GM23248 (cell line): ENCODE measurements at regions not wholly inside any gene's neighbourhood (a gene's known extent, or its start where the extent isn't known, plus 50 kb on each side); places are given as distances from the start of the nearest gene placed in this dataset.

ENCODE experiments used
- DNase-seq: peaks from one replicate; pipeline ENCODE4 v3.0.0-alpha.2; 2015
- H2AFZ ChIP-seq: fragments of 200-600 bp; sonication (generic); 2 replicates; pipeline ENCODE4 v1.6.1; 2016; ENCODE audit warnings: antibody characterized with exemption
- H3F3A ChIP-seq: fragments of 200-600 bp; sonication (generic); 2 replicates; pipeline ENCODE4 v1.6.1; 2016; ENCODE audit warnings: mild to moderate bottlenecking, antibody characterized with exemption, mixed run types; ENCODE audit not compliant: insufficient read depth
- H3K27ac ChIP-seq: fragments of 200-600 bp; sonication (generic); 2 replicates; pipeline ENCODE4 v1.5.1; 2016; ENCODE audit warnings: mild to moderate bottlenecking
- H3K27me3 ChIP-seq: fragments of 200-600 bp; sonication (generic); replicated peaks from 2 replicates; pipeline ENCODE4 v1.6.1; 2016; ENCODE audit warnings: mild to moderate bottlenecking; ENCODE audit not compliant: insufficient read depth
- H3K36me3 ChIP-seq: fragments of 200-600 bp; sonication (generic); 2 replicates; pipeline ENCODE4 v1.6.1; 2016; ENCODE audit warnings: low read depth, mild to moderate bottlenecking
- H3K4me1 ChIP-seq: fragments of 200-600 bp; sonication (generic); 2 replicates; pipeline ENCODE4 v1.6.1; 2016; ENCODE audit warnings: mild to moderate bottlenecking; ENCODE audit not compliant: insufficient read depth
- H3K4me2 ChIP-seq: fragments of 200-600 bp; sonication (generic); one replicate; pipeline ENCODE4 v1.6.1; 2016; ENCODE audit warnings: mild to moderate bottlenecking; ENCODE audit not compliant: unreplicated experiment
- H3K4me3 ChIP-seq: fragments of 200-600 bp; sonication (generic); 2 replicates; pipeline ENCODE4 v1.5.1; 2016; ENCODE audit warnings: mild to moderate bottlenecking
- H3K79me2 ChIP-seq: fragments of 200-600 bp; sonication (generic); 2 replicates; pipeline ENCODE4 v1.6.1; 2016; ENCODE audit warnings: mild to moderate bottlenecking; ENCODE audit not compliant: insufficient read depth
- H3K9ac ChIP-seq: fragments of 200-600 bp; sonication (generic); 2 replicates; pipeline ENCODE4 v1.6.1; 2016; ENCODE audit warnings: mild to moderate bottlenecking
- H3K9me2 ChIP-seq: fragments of 200-600 bp; sonication (generic); 2 replicates; pipeline ENCODE4 v1.6.1; 2016; ENCODE audit warnings: mixed run types, mild to moderate bottlenecking, moderate library complexity; ENCODE audit not compliant: insufficient read depth
- H3K9me3 ChIP-seq: fragments of 200-600 bp; sonication (generic); one replicate; pipeline ENCODE4 v1.6.1; 2017; ENCODE audit warnings: low read depth
- H4K20me1 ChIP-seq: fragments of 200-600 bp; sonication (generic); 2 replicates; pipeline ENCODE4 v1.6.0; 2016; ENCODE audit not compliant: insufficient read depth
- EZH2 ChIP-seq: fragments of 200-600 bp; sonication (generic); IDR thresholded peaks from 2 replicates; pipeline ENCODE4 v1.6.1; 2018; ENCODE audit warnings: antibody characterized with exemption, mild to moderate bottlenecking; ENCODE audit not compliant: insufficient read depth, poor library complexity, severe bottlenecking
- EZH2phosphoT487 ChIP-seq: fragments of 200-600 bp; sonication (generic); IDR thresholded peaks from 2 replicates; pipeline ENCODE4 v1.6.1; 2018; ENCODE audit warnings: antibody characterized with exemption, moderate library complexity, mild to moderate bottlenecking, low read depth; ENCODE audit not compliant: insufficient read depth
- WGBS, 2 experiments: methylation state at CpG; one replicate each; pipeline ENCODE4 v1.1.6; 2015 to 2017; ENCODE audit warnings: low lambda C conversion rate in 2 of 2, low coverage in 1 of 2; ENCODE audit errors: missing lambda C conversion rate in 2 of 2; 5-methylcytosine and 5-hydroxymethylcytosine counted together
- in situ Hi-C: fragments of 300-500 bp; cut with MboI; formaldehyde crosslinking; loops from 2 replicates; pipeline ENCODE4 v1.15.0; 2020

GRCh38 chr2:158006961-158007719, 94.5 kb upstream of the UPP2 start:
- Histone ChIP-seq H3F3A (no peaks in the 10 kb centered on the region), H3K27me3 (no peaks in the 10 kb centered on the region), H3K79me2 (no peaks in the 10 kb centered on the region), H4K20me1 (no peaks in the 10 kb centered on the region), H3K9ac (no peak overlapping the region), H3K27ac (no peak overlapping the region), H2AFZ (no peak overlapping the region), H3K4me3 (no peak overlapping the region), H3K9me3 (no peaks in the 10 kb centered on the region), H3K4me1 (no peaks in the 10 kb centered on the region), H3K36me3 (no peaks in the 10 kb centered on the region), H3K9me2 (no peaks in the 10 kb centered on the region), H3K4me2 (no peak overlapping the region)
- WGBS, 2 experiments = 86 to 89% methylated on average over 9 of the region's 9 CpGs
- TF ChIP-seq EZH2 (no peak), EZH2phosphoT487 (no peak)
- in situ Hi-C loops = loop anchor here (5.0 to 25.0 kb wide), 2 partner anchors 225 to 670 kb away; partner anchors contain the start of gene ERMN
- DNase-seq = no peak

- no peak overlapping the region for H3K9ac ChIP-seq
- no peak overlapping the region for H2AFZ ChIP-seq
- H3K9me3 ChIP-seq = no peaks in the 10 kb centered on the region
- no peak overlapping the region for H3K4me3 ChIP-seq
- in situ Hi-C loops = loop anchor here (25.0 kb wide), 1 partner anchor 667 kb away; the partner anchor contains the start of gene ERMN
- 22 to 23% methylated on average over 8 of the region's 8 CpGs for WGBS, 2 experiments
- H3K9me2 ChIP-seq = no peaks in the 10 kb centered on the region
- TF ChIP-seq EZH2 (no peak), EZH2phosphoT487 (no peak)
- no peaks in the 10 kb centered on the region for H3F3A ChIP-seq
- no peaks in the 10 kb centered on the region for H4K20me1 ChIP-seq
- no peaks in the 10 kb centered on the region for H3K4me1 ChIP-seq
- H3K4me2 ChIP-seq = peak overlapping the region; percentile 5
- H3K79me2 ChIP-seq = no peaks in the 10 kb centered on the region
- peak; percentile 69 for DNase-seq
- no peaks in the 10 kb centered on the region for H3K36me3 ChIP-seq
- H3K27ac ChIP-seq = no peak overlapping the region
- H3K27me3 ChIP-seq = no peaks in the 10 kb centered on the region
These were observed 97.4 kb upstream of the UPP2 start for GRCh38 chr2:158004126-158004764.

GRCh38 chr2:158002079-158002478, 99.6 kb upstream of the UPP2 start:
- Histone ChIP-seq H3K9me2 (no peaks in the 10 kb centered on the region), H3K9ac (no peak overlapping the region), H3K9me3 (no peaks in the 10 kb centered on the region), H2AFZ (no peak overlapping the region), H3K27me3 (no peaks in the 10 kb centered on the region), H4K20me1 (no peaks in the 10 kb centered on the region), H3K27ac (no peak overlapping the region), H3K4me1 (no peaks in the 10 kb centered on the region), H3K4me2 (no peak overlapping the region), H3K36me3 (no peaks in the 10 kb centered on the region), H3F3A (no peaks in the 10 kb centered on the region), H3K4me3 (no peak overlapping the region), H3K79me2 (no peaks in the 10 kb centered on the region)
- no peak for DNase-seq
- in situ Hi-C loops = loop anchor here (25.0 kb wide), 1 partner anchor 665 kb away; the partner anchor contains the start of gene ERMN
- 90 to 95% methylated on average over 4 of the region's 4 CpGs for WGBS, 2 experiments
- no peak for TF ChIP-seq EZH2
- TF ChIP-seq EZH2phosphoT487 = no peak

- Histone ChIP-seq H3K27me3 (no peaks in the 10 kb centered on the region), H3K79me2 (no peaks in the 10 kb centered on the region), H3K4me2 (no peak overlapping the region), H3K4me3 (no peak overlapping the region), H3K9me3 (no peaks in the 10 kb centered on the region), H4K20me1 (no peaks in the 10 kb centered on the region; the same call in 1 of the 2 replicates), H2AFZ (no peak overlapping the region), H3K36me3 (no peaks in the 10 kb centered on the region), H3K4me1 (no peaks in the 10 kb centered on the region), H3K9me2 (no peaks in the 10 kb centered on the region), H3F3A (no peaks in the 10 kb centered on the region), H3K27ac (no peak overlapping the region), H3K9ac (no peak overlapping the region)
- TF ChIP-seq EZH2 (no peak), EZH2phosphoT487 (no peak)
- WGBS, 2 experiments = 3% methylated on average over 1 of the region's 1 CpG
- in situ Hi-C loops = loop anchor here (10.0 kb wide), 1 partner anchor 502 kb away; no protein-coding TSS in a partner anchor
- no peak for DNase-seq
These were observed 104.9 kb upstream of the UPP2 start for GRCh38 chr2:157996799-157997198.
